H1 (cell line): ENCODE measurements at regions not wholly inside any gene's neighbourhood (a gene's known extent, or its start where the extent isn't known, plus 50 kb on each side); places are given as distances from the start of the nearest gene placed in this dataset.

Experiments
- CTCF ChIA-PET: fragments of 300-600 bp; sonication (Branson Sonifier 250); formaldehyde crosslinking; loops from one replicate; lab custom pipeline; 2021; ENCODE audit not compliant: partially characterized antibody; lab: Charles Lee
- POLR2A ChIA-PET: fragments of 300-600 bp; sonication (Branson Sonifier 250); formaldehyde crosslinking; loops from one replicate; lab custom pipeline; 2021; ENCODE audit warnings: inconsistent platforms; ENCODE audit not compliant: partially characterized antibody; lab: Charles Lee
- DNase-seq, 2 experiments: peaks; one replicate each; pipeline versions ENCODE4 v3.0.0 to v3.0.0-alpha.2; 2010 to 2022; ENCODE audit warnings: low spot score in 2 of 2, low read depth in 1 of 2, mixed read lengths in 1 of 2
- FAIRE-seq: peaks from 2 replicates; lab custom pipeline; 2011; peaks lifted over from hg19 to GRCh38; lab: Jason Lieb, UNC
- H2AFZ ChIP-seq: 2 replicates; pipeline ENCODE4 v1.8.1; 2012; ENCODE audit warnings: low read length, inconsistent platforms
- H2AK5ac ChIP-seq: 2 replicates; pipeline ENCODE4 v1.6.1; 2013; ENCODE audit warnings: low read depth, low read length
- H2BK120ac ChIP-seq: replicated peaks from 2 replicates; pipeline ENCODE3; 2013; ENCODE audit warnings: low read depth, low read length, inconsistent platforms
- H2BK12ac ChIP-seq: 2 replicates; pipeline ENCODE4 v1.6.1; 2013; ENCODE audit warnings: low read depth, low read length
- H2BK15ac ChIP-seq: 2 replicates; pipeline ENCODE4 v1.6.1; 2013; ENCODE audit warnings: low read length
- H2BK20ac ChIP-seq: 2 replicates; pipeline ENCODE4 v1.6.1; 2013; ENCODE audit warnings: low read length
- H2BK5ac ChIP-seq: 2 replicates; pipeline ENCODE4 v1.6.1; 2013; ENCODE audit warnings: low read depth, low read length
- H3K14ac ChIP-seq: 2 replicates; pipeline ENCODE4 v1.6.1; 2013; ENCODE audit warnings: inconsistent platforms; ENCODE audit not compliant: insufficient read length
- H3K18ac ChIP-seq: 2 replicates; pipeline ENCODE4 v1.6.1; 2013; ENCODE audit warnings: low read length; ENCODE audit errors: extremely low read depth
- H3K23ac ChIP-seq: 2 replicates; pipeline ENCODE4 v1.6.1; 2013; ENCODE audit warnings: inconsistent platforms; ENCODE audit not compliant: insufficient read length
- H3K23me2 ChIP-seq: 2 replicates; pipeline ENCODE4 v1.6.1; 2013; ENCODE audit warnings: low read depth, low read length
- H3K27ac ChIP-seq: 2 replicates; pipeline ENCODE4 v1.6.1; 2011; ENCODE audit warnings: low read depth, low read length, inconsistent platforms
- H3K27me3 ChIP-seq, 4 experiments: replicated peaks in 1 of 4; 1 replicate in 1 of 4; 2 replicates in 3 of 4; pipeline versions ENCODE4 v1.6.1 to v1.8.1; 2011 to 2013; ENCODE audit warnings: low read length in 3 of 4, mild to moderate bottlenecking in 3 of 4, inconsistent platforms in 2 of 4, mixed read lengths in 2 of 4, moderate library complexity in 1 of 4; ENCODE audit not compliant: control insufficient read depth in 3 of 4, insufficient read depth in 3 of 4; ENCODE audit errors: extremely low read depth in 1 of 4
- H3K36me3 ChIP-seq, 4 experiments: 2 replicates each; pipeline versions ENCODE4 v1.6.1 to v1.8.1; 2011 to 2013; ENCODE audit warnings: mild to moderate bottlenecking in 4 of 4, low read length in 3 of 4, moderate library complexity in 2 of 4, control low read depth in 1 of 4, inconsistent platforms in 1 of 4; ENCODE audit not compliant: insufficient read depth in 4 of 4, control insufficient read depth in 2 of 4
- H3K4ac ChIP-seq: replicated peaks from 2 replicates; pipeline ENCODE3; 2013; ENCODE audit warnings: low read length, low read depth, mixed read lengths, inconsistent platforms; ENCODE audit not compliant: insufficient read length
- H3K4me1 ChIP-seq, 4 experiments: replicated peaks in 1 of 4; 1 replicate in 1 of 4; 2 replicates in 3 of 4; pipeline versions ENCODE4 v1.6.1 to v1.8.1; 2011 to 2013; ENCODE audit warnings: low read length in 3 of 4, inconsistent platforms in 2 of 4, mixed read lengths in 1 of 4; ENCODE audit not compliant: insufficient read depth in 4 of 4, control insufficient read depth in 3 of 4
- H3K4me2 ChIP-seq, 2 experiments: 2 replicates each; pipeline versions ENCODE4 v1.6.1 to v1.8.1; 2011 to 2013; ENCODE audit warnings: low read depth in 2 of 2, low read length in 2 of 2, control low read depth in 1 of 2, inconsistent platforms in 1 of 2, mild to moderate bottlenecking in 1 of 2; ENCODE audit not compliant: insufficient read depth in 1 of 2
- H3K4me3 ChIP-seq, 4 experiments: fragments of 200-600, 300-600 bp in 1 of 4; sonication (generic), shearing (Covaris generic), sonication (Bioruptor Twin) in 1 of 4; 2 replicates each; pipeline versions ENCODE4 v1.5.1 to v1.8.1; 2011 to 2016; ENCODE audit warnings: low read length in 4 of 4, low read depth in 3 of 4, control low read depth in 2 of 4, inconsistent platforms in 2 of 4, mild to moderate bottlenecking in 2 of 4, mixed read lengths in 1 of 4, moderate library complexity in 1 of 4; ENCODE audit not compliant: insufficient read depth in 2 of 4; ENCODE audit errors: extremely low read depth in 1 of 4
- H3K56ac ChIP-seq: replicated peaks from 2 replicates; pipeline ENCODE3; 2013; ENCODE audit warnings: low read depth, mild to moderate bottlenecking, mixed read lengths, low read length, inconsistent platforms; ENCODE audit not compliant: insufficient read length
- H3K79me1 ChIP-seq: 2 replicates; pipeline ENCODE4 v1.6.1; 2013; ENCODE audit warnings: low read depth, low read length, control low read depth
- H3K79me2 ChIP-seq, 2 experiments: 2 replicates each; pipeline versions ENCODE4 v1.6.1 to v1.8.1; 2012 to 2013; ENCODE audit warnings: low read length in 2 of 2, mild to moderate bottlenecking in 2 of 2, inconsistent platforms in 1 of 2; ENCODE audit not compliant: insufficient read depth in 2 of 2, control insufficient read depth in 1 of 2
- H3K9ac ChIP-seq, 4 experiments: replicated peaks in 1 of 4; 1 replicate in 1 of 4; 2 replicates in 3 of 4; pipeline versions ENCODE4 v1.6.1 to v1.8.1; 2011 to 2013; ENCODE audit warnings: low read depth in 3 of 4, low read length in 3 of 4, control low read depth in 2 of 4, mild to moderate bottlenecking in 2 of 4, moderate library complexity in 2 of 4, inconsistent platforms in 1 of 4; ENCODE audit errors: extremely low read depth in 1 of 4
- H3K9me3 ChIP-seq, 2 experiments: 2 replicates each; pipeline versions ENCODE4 v1.6.1 to v1.8.1; 2012 to 2013; ENCODE audit warnings: mild to moderate bottlenecking in 2 of 2, moderate library complexity in 2 of 2, control low read depth in 1 of 2, inconsistent platforms in 1 of 2, low read depth in 1 of 2, low read length in 1 of 2, mixed read lengths in 1 of 2; ENCODE audit not compliant: insufficient read depth in 2 of 2
- H4K20me1 ChIP-seq, 2 experiments: replicated peaks in 1 of 2; 2 replicates each; pipeline versions ENCODE3 to v1.8.1; 2011 to 2013; ENCODE audit warnings: inconsistent platforms in 2 of 2, low read length in 2 of 2, mild to moderate bottlenecking in 1 of 2; ENCODE audit not compliant: insufficient read depth in 2 of 2, control insufficient read depth in 1 of 2
- H4K5ac ChIP-seq: 2 replicates; pipeline ENCODE4 v1.6.1; 2013; ENCODE audit warnings: low read length, low read depth, mixed read lengths, inconsistent platforms; ENCODE audit not compliant: insufficient read length
- H4K8ac ChIP-seq: 2 replicates; pipeline ENCODE4 v1.8.0; 2013; ENCODE audit warnings: mild to moderate bottlenecking, moderate library complexity, low read length, inconsistent platforms; ENCODE audit not compliant: insufficient read depth; ENCODE audit errors: extremely low read depth
- H4K91ac ChIP-seq: replicated peaks from 2 replicates; pipeline ENCODE3; 2013; ENCODE audit warnings: low read length, mixed read lengths, inconsistent platforms; ENCODE audit not compliant: insufficient read length
- BACH1 ChIP-seq: IDR thresholded peaks from 2 replicates; pipeline ENCODE4 v1.6.1; 2012; ENCODE audit warnings: low read length, improper control_type of control experiment
- CBX5 ChIP-seq: fragments of 300-800, 300-1000 bp; sonication (generic); IDR thresholded peaks from 2 replicates; pipeline ENCODE4 v1.7.1; 2016; ENCODE audit warnings: antibody characterized with exemption, low read length, low read depth
- CEBPB ChIP-seq: IDR thresholded peaks from 2 replicates; pipeline ENCODE4 v1.6.1; 2012; ENCODE audit warnings: low read depth, low read length
- CHD2 ChIP-seq: IDR thresholded peaks from 2 replicates; pipeline ENCODE4 v1.6.1; 2012; ENCODE audit warnings: low read length, improper control_type of control experiment
- CTBP2 ChIP-seq: IDR thresholded peaks from 2 replicates; pipeline ENCODE4 v1.7.0; 2011; ENCODE audit warnings: borderline replicate concordance, mild to moderate bottlenecking, moderate library complexity, mixed read lengths, low read length; ENCODE audit not compliant: insufficient read depth, insufficient read length
- HDAC2 ChIP-seq, 2 experiments: fragments of 300-600 bp in 1 of 2; sonication (generic) in 1 of 2; IDR thresholded peaks; 2 replicates each; pipeline ENCODE4 v1.6.1; 2011 to 2012; ENCODE audit warnings: low read depth in 2 of 2, low read length in 2 of 2, mild to moderate bottlenecking in 2 of 2, moderate library complexity in 2 of 2, borderline replicate concordance in 1 of 2, inconsistent platforms in 1 of 2
- PHF8 ChIP-seq: fragments of 200-600 bp; sonication (generic); conservative IDR thresholded peaks from 2 replicates; pipeline ENCODE4 v1.7.1; 2012; ENCODE audit warnings: low read depth, mild to moderate bottlenecking, inconsistent platforms, low read length, moderate library complexity
- RAD21 ChIP-seq, 2 experiments: IDR thresholded peaks in 1 of 2; conservative IDR thresholded peaks in 1 of 2; 2 replicates each; pipeline ENCODE4 v1.6.1; 2011; ENCODE audit warnings: low read depth in 2 of 2, low read length in 2 of 2, improper control_type of control experiment in 1 of 2, inconsistent platforms in 1 of 2, mild to moderate bottlenecking in 1 of 2, moderate library complexity in 1 of 2
- RNF2 ChIP-seq: fragments of 200-900, 300-1000 bp; sonication (generic); IDR thresholded peaks from 2 replicates; pipeline ENCODE4 v1.7.1; 2016; ENCODE audit warnings: borderline replicate concordance, low read depth, mild to moderate bottlenecking, antibody characterized with exemption, low read length; ENCODE audit not compliant: poor library complexity, severe bottlenecking; ENCODE audit errors: missing control alignments
- SP1 ChIP-seq: IDR thresholded peaks from 2 replicates; pipeline ENCODE4 v1.6.1; 2011; ENCODE audit warnings: low read depth, low read length
- SP2 ChIP-seq: IDR thresholded peaks from 2 replicates; pipeline ENCODE4 v1.6.1; 2012; ENCODE audit warnings: mild to moderate bottlenecking, low read length, inconsistent platforms
- SRF ChIP-seq: IDR thresholded peaks from 2 replicates; pipeline ENCODE4 v1.6.1; 2011; ENCODE audit warnings: mild to moderate bottlenecking, low read depth, low read length, moderate library complexity
- WGBS, 2 experiments: shearing (Covaris generic) in 1 of 2; methylation state at CpG; one replicate each; pipeline versions ENCODE4 v1.1.6 to v1.1.7; 2013 to 2015; ENCODE audit warnings: low lambda C conversion rate in 2 of 2, mixed read lengths in 2 of 2, inconsistent platforms in 1 of 2, low coverage in 1 of 2, missing lambda C conversion rate in 1 of 2; ENCODE audit not compliant: insufficient replicate concordance in 2 of 2, insufficient coverage in 1 of 2, insufficient read length in 1 of 2; ENCODE audit errors: extremely low coverage in 1 of 2, missing lambda C conversion rate in 1 of 2; 5-methylcytosine and 5-hydroxymethylcytosine counted together

GRCh38 chr14:86852530-86852929 lies 1140.5 kb downstream of the GALC start:
- ChIA-PET POLR2A (no interaction called here), CTCF (no interaction called here)
- no peak overlapping the region for H3K4me2 ChIP-seq
- H4K20me1 ChIP-seq: no peaks in the 10 kb centered on the region
- no peaks in the 10 kb centered on the region for H3K79me1 ChIP-seq
- no peak overlapping the region for H2BK5ac ChIP-seq
- no peak overlapping the region for H2BK15ac ChIP-seq
- H3K14ac ChIP-seq: no peak overlapping the region
- no peak overlapping the region for H4K91ac ChIP-seq
- H3K27ac ChIP-seq: no peak overlapping the region
- H3K56ac ChIP-seq: no peak overlapping the region
- no peaks in the 10 kb centered on the region for H3K79me2 ChIP-seq
- no peak overlapping the region for H2BK120ac ChIP-seq
- H3K4me1 ChIP-seq: no peaks in the 10 kb centered on the region
- no peaks in the 10 kb centered on the region for H3K36me3 ChIP-seq
- no peak overlapping the region for H4K8ac ChIP-seq
- no peak overlapping the region for H2AK5ac ChIP-seq
- 94% methylated on average over 5 of the region's 5 CpGs; no CpG with 5 or more reads in 1 of the 2 experiments for WGBS, 2 experiments
- H3K23me2 ChIP-seq: no peaks in the 10 kb centered on the region
- no peak overlapping the region for H2BK20ac ChIP-seq
- no peak overlapping the region for H2BK12ac ChIP-seq
- H4K5ac ChIP-seq: no peak overlapping the region
- H3K9ac ChIP-seq: no peak overlapping the region
- no peak overlapping the region for H3K18ac ChIP-seq
- no peak overlapping the region for H2AFZ ChIP-seq
- no peaks in the 10 kb centered on the region for H3K9me3 ChIP-seq
- H3K4ac ChIP-seq: no peak overlapping the region
- H3K4me3 ChIP-seq: no peak overlapping the region
- DNase-seq: no peak
- H3K27me3 ChIP-seq: no peaks in the 10 kb centered on the region
- H3K23ac ChIP-seq: no peak overlapping the region
- no peak for FAIRE-seq
- no peak for TF ChIP-seq RNF2
- TF ChIP-seq SP1: no peak
- no peak for TF ChIP-seq RAD21 (IDR thresholded peaks at IDR 0.05 in 1 of 2, conservative IDR thresholded peaks at IDR 0.05 in 1 of 2; ENCODE audit: low read depth in 2 of 2, low read length in 2 of 2)
- no peak for TF ChIP-seq SP2
- TF ChIP-seq BACH1: no peak
- TF ChIP-seq CEBPB: no peak
- no peak for TF ChIP-seq SRF
- TF ChIP-seq PHF8: no peak
- TF ChIP-seq CTBP2: no peak
- no peak for TF ChIP-seq CBX5
- no peak for TF ChIP-seq CHD2
- no peak for TF ChIP-seq HDAC2 (IDR thresholded peaks at IDR 0.05; ENCODE audit: borderline replicate concordance in 1 of 2, low read depth in 2 of 2, low read length in 2 of 2)
